Islet precursor cell (in vitro differentiated cells): ENCODE measurements at regions not wholly inside any gene's neighbourhood (a gene's known extent, or its start where the extent isn't known, plus 50 kb on each side); places are given as distances from the start of the nearest gene placed in this dataset.
"Not testable (repeated sequence)": the region's sequence is repeated elsewhere in the genome, so short reads cannot be mapped to it uniquely, and the experiment has no call there.

Experiments used
- DNase-seq: peaks from one replicate; pipeline ENCODE4 v3.0.0-alpha.2; 2018

DNA sequence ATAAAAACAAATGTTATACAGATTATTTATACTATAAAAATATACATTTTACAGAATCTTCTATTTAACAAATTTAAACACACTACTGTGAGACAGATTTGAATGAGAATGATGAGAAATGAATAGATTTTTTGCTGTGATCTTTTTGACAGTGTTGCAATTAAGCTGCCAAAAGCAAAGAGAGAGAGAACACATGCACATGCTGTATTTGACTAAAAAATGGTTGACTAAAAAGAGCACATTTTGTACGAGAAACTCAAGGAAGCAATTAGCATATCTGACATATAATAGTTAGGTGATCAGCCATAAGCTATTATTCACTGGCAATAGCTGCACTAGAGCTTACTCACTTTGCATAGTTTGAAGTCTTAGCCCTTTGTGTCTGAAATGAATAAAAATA is 115.8 kb downstream of the SYT10 start:
- DNase-seq: no peak

DNA sequence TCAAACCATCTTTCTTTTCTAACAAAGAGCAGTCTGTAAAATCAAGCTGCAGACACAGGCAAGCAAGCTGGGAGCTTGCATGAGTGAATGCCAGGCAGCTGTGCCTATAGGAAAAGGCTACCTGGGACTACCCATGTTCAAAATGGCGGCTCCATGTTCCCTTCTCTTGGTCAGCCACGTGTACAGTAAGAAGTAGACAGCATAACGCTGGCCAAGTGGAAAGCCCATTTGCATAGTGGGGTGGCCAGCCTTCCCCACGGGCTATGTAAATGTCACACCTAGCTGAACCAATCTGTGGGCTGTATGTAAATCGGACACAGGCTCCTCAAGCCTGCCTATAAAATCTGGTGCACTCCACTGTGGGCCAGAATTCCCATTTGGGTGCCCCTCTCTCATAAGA is 117.1 kb downstream of the SYT10 start:
- DNase-seq: no peak

DNA sequence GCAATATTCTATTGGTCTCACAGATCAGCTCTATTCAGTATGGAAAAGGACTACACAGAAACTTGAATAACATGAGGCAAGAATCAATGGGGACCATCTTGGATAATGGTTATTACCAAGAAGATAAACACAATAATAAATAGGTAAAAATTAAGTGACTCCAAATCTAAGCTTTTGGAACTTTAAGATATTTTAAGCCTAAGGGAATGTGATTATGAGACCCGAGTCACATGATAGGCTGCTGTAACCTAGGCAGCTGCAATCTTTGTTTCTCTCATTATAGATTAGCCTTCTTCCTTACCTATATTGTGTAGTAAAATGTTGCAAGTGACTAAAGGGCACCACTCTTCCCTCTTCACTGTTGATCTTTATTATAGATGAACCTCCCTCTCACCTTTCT is 121.9 kb downstream of the SYT10 start:
- no peak for DNase-seq

DNA sequence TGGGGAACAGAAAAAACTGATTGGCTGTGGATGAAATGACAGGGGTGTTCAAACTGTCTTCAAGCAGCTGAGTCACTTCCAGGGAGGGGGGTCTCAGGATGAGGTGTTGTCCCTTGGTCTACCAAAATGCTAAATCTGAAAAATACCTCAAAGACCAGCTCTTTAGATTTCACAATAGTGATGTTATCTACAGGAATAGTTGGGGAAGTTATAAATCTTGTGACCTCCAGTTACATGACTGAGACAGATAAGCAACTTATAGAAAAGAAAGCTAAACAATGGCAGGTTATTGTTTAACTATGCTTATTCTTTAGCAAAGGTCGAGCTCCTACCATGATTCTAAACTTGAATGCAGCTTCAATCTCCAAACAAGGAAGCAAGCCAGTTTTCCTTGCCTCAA is 125.4 kb downstream of the SYT10 start:
- no peak for DNase-seq

DNA sequence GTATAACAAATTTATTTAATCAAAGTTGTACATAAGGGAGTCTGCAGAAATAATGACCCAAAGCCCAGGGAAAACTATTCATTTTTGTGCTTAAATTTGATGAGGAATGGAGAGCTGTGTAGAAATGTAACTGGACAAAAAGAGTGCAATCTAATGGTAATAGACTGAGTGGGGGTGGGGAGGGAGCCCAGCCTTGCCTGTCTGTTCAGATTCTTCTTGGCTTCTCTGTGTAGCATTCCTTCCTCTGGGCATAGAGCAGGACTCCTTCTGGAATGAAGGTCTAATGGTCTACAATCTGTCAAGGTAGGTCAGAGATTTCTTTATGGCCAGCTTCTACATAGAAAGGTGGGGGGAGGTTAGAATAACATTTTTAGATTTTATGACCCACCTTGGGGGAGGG is 126.1 kb downstream of the SYT10 start:
- DNase-seq: no peak

DNA sequence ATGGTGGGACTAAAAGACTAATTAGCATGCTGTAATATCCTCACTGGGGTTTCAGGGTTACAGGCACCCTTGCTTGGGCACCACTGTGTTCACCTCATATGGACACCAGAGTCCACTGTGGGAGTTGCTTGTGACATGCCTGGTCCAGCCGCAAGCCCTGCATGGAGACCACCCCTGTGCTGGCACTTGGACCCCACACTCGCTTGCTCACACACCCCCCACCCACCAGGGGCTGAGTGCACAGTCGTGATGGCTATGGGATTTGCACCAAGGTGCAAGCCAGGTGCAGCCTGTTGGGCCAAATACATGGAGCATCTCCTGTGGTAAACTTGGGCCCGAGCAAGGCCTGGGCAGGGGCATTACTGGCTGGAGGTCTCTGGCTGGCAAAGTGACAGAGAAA is 129.1 kb downstream of the SYT10 start:
- DNase-seq: no peak

DNA sequence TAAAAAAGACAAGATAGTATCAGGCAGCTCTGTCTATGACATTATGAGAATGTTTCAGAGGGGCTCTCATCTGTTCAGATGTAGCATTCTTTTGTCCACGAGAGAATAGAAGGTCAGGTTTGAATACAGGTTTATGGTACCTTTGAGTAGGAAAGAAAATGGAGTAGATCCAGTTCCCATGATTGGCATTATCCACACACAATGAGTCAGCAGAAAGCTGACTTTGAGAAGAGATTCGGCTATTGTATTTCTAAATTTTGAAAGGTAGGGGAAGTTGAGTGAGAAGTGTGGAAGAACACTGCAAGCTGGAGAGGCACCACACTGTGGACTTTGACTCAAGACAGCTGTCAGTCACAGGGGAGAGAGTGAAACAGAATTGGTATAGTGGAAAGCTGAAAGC is 135.4 kb downstream of the SYT10 start:
- DNase-seq: no peak

DNA sequence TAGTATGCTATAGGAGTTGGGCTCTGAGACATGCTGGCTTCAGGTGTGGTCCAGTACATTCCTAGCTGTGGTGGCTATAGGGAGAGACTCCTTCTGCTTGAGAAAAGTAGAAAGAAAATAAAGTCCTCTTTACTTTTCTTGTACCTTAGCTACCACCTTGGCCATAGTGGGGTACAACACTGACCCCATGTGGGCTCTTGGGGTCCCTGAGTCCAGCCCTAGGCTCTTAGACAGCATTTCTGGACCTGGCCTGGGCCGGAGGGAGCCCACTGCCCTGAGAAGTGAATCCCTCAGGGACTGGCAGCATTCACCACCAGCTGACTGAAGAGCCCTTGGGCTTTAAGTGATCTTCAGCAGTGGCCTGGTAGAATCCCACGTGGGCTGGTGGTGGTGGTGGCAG is 143.1 kb downstream of the SYT10 start:
- no peak for DNase-seq

DNA sequence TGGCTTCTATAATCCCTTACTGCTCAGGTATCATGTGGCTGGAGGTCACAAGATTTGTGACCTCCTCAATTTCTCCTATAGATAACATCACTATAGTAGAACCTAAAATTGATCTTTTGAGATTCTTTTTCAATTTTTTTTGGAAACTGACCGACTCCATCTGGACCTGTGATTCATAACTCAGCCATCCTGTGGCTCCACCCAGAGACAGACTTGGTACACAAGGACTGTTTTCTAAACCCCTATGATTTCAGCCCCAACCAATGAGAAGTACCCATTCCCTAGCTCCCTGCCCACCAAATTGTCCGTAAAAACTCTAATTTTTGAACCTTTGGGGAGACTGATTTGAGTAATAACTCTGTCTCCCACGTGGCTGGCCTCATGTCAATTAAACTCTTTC is 148.9 kb downstream of the SYT10 start:
- no peak for DNase-seq

DNA sequence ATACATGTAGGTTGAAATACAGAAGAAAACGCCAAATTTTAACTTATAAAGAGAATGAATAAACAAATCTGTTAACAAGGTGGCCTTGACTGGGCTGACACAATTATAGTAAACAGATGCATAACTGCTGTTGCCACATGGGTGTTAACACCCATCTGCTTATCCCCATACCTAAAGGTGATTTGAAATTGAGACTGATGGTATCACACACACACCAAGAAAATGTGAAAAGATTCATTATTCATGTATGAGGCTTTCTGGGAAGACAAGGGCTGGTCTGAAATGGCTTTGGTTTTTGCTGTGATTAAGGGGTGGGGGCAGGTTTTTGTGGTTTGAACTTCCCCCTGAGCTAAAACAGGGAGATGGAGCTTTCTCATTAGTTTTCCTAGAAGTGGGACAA is 156.6 kb downstream of the SYT10 start:
- no peak for DNase-seq

DNA sequence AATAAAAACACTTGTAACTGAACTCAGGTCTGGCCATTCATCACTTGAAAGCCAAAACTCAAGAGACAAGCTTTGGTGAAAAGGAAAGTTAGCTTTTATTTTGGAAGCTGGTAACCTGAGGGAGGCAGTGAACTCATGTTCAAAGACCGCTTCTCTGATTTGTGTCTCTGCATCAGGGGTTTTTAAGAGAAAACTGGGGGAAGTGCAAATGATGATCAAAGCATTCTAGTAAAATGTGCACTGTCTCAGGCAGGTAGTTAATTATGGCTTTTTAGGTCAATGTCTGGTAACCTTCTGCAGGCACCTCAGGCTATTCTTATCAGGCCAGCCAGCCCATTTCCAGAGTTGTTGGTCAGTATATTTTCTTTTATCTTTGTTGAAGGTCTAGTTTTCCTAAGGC is 162.2 kb downstream of the SYT10 start:
- DNase-seq: peak; percentile 81

DNA sequence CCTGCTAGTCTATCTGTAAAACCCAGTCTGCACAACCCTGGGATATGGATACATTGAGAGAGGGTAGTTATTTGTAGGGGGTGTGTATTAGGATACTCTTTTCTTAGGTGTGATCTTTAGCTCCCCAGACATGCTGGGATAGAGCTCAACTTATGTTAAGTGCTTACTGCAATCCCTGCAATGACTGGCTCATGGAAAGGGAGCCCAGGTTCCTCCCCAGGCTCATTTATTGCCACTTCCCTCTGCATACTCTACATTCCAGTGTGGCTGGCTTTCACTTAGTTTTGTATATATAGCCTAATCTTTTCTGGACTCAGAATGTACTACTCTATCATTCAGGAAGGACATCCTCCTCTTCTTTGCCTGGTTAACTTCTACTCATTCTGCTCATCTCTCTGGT is 172.0 kb downstream of the SYT10 start:
- DNase-seq: peak; percentile 87

DNA sequence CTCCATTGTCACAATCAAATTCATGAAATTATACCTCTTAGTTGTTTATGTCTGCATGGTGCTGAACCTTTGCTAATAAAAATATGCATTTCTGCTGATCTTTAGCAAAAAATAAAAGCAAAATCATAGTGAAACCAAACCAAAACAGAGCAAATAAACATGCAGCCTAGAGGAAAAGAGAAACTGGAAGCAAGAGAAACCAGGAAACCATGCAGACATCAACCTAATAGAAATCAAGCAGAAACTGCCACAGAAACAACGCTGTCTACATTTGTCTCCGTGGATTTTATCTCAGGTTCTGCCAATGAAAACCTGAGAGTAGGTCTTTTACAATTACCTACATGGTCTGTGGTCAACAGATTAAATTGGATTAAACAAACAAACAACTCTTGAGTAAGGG is 173.7 kb downstream of the SYT10 start:
- DNase-seq: no peak

DNA sequence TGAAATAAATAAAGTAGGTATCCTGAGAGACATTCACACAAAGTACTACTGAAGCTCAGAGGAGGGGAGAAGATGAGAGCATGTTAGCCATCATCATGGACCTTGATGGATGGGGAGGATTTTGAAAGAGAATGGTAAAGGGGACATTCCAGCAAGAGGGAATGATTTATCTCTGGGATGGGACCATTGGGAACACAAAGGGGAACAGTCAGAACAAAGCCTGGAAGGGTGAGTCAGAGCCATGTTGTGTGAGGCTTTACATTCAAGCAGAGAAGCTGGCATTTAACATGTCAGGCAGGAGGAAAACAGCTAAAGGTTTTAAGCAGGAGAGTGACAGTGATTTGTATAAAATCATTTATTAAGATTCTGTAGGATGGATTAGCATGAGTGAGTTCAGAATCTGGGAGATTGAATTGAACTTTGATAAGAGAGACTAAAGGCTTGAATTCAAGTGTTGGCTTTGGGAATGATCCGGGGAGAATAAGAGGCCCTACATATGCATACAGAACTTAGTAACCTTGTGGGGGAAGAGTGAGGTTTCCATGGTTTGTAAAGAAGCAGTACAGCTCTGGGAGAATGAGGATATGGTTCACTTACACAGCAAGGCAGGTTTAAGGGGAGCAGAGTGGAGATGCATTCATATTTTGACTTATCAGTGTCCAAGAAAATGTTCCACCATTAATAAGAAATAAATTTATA is 174.4 kb downstream of the SYT10 start:
- peak; percentile 67 for DNase-seq

DNA sequence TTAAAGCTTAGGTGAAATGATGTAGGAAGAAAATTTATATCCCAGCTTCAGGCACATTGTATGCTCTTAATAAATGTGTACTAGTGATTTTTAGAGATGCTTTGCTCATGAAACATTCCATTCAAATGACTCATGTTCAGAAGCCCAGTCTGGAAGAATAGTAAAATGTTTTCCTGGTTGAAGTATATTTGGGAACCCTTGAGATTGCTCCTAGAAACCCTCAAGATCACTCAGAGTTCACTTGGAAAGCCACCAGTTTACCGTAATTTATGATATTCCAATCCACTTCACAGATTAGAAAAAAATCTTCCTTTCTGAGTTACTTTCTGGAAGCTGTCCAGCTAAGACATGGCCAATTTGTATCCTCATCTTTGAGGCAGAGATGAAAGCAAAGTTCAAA is 186.4 kb downstream of the SYT10 start:
- no peak for DNase-seq

DNA sequence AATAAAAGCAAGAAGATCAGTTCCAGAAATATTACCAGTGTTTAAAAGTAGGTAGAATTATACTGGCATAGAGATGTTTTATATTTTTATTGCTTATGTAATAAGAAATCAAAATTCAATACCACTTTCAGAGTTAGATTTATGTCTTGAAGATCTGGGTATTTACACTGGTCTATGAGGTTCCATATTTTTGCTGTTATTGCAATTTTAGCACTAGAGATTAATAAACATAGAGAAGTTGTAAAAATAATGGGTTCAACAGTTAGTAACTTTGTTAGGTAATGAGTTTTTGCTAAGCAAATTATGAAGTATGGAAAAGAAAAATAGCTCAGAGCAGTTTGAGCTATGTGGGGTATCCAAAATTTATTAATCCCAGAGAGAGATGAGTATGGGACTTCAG is 188.1 kb downstream of the SYT10 start:
- DNase-seq: no peak

DNA sequence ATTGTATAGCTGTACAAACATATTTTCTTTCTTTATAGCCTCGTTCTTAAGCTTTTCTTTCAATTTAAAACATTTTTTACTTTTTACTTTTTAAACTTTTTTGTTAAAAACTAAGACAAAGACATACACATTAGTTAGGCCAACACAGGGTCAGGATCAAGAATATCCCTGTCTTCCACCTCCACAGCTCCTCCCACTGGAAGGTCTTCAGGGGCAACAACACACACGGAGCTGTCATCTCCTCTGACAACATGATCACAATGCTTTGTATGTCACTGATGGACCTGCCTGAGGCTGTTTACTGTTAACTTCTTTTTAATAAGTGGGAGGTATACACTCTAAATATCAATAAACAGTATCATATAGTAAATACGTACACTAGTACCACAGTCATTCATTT is 191.3 kb downstream of the SYT10 start:
- peak; percentile 68 for DNase-seq

DNA sequence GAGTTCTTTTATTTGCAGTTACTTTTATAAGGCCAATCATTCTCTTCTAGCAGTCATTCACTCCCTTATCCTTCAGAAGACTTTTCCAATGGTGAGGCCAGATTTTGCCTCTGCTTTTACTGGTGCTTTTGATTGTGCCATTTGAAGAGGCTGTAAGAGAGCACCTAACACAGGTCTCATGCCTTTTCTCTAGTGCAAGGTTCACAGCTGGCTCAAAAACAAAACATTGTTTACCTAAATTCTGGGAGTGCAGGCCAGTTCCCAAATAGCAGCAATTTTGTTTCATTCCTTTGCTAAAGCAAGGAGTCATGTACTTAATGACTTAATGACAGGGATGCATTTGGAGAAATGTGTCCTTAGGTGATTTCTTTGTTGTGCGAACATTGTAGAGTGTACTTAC is 192.0 kb downstream of the SYT10 start:
- peak; percentile 76 for DNase-seq

DNA sequence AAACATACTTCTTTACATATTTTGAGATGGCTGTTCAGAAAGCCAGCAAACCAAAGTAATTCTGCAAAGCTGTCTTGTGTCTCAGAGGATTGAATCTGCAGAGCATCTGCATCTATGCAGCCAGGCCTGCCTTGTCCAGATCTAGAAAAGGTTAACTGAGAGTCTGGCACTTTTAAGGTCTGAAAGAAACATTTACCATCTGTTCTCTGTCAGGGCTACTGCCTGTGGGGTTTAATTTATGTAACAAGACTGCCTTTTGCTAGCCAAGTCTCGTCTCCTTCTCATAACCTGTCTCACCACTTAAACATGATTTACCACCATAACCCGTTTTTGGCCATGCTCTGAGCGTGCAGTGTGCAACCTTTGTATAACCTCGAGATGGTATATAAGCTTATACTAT is 194.2 kb downstream of the SYT10 start:
- DNase-seq: no peak

DNA sequence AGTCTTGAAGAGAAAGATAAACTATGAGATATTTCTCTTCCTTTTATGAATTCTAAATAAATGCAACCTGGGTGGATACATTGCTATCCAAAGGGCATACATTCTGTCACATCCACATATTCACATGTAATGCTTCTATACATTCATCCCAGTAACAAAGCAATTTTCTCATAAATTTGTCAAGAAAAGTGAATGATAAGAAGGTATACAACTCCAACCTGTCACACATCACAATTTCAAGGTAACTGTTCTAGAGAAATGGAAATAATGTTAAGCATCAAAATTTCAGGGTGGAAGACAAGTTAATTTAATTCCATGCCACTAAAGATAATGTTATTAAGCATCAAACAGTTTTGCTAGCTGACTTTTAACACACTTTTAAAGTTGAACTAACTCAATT is 212.9 kb downstream of the SYT10 start:
- no peak for DNase-seq

DNA sequence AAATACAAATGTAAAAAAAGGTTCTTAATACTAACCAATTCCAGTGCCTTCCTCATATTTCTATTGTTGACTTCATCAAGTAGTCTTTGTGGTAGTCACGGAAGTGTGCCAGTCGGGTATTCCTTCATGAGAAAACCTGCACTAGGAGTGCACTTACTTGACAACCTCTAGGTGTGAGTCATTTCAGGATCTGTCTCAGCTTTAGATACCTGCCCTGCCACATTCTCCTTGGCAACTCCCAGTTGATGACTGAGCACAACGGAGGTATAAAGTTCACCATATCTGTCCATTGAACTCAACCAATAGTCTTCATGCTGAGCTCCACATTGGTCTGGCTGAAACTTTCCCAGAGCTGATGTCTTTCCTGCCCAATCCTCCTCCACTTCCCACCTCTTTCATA is 215.7 kb downstream of the SYT10 start:
- DNase-seq: no peak

DNA sequence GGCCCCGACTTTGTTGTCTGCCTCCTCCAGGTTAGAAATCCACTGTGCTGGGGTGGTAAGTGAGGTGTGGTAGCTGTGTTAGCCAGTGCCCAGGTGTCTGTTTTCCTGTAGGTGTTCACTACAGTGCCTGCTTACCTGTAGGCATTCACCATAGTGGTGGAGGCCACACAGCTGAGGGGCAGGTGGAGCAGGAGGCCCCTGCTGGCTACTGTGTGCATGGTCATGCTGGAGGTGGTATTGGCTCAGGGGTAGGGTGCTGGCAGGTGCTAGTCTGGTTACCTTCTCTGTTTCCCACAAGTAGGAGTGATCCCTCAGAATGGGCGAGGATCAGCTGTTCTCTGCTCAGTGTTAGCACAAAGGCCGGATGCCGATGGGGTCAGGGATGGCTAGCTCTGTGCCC is 217.3 kb downstream of the SYT10 start:
- DNase-seq: no peak

DNA sequence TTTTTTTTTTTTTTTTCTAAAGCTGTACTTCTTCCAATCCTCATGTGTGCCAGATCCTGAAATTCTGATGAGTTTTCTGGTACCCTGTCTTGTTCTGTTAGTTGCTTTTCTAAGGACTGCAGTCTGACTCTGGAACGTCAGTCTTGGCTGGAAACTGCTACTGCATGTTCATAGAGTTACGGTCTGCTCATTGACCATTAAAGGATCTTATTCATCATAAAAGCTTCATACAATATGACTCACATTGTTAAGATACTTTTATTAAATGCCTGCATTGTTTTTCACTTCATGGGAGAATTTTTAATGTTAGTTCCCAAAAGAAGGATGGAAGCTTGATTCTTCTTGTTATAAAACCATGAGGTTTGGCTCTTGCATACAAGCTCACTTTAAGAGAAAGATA is 233.6 kb downstream of the SYT10 start:
- DNase-seq: no peak

DNA sequence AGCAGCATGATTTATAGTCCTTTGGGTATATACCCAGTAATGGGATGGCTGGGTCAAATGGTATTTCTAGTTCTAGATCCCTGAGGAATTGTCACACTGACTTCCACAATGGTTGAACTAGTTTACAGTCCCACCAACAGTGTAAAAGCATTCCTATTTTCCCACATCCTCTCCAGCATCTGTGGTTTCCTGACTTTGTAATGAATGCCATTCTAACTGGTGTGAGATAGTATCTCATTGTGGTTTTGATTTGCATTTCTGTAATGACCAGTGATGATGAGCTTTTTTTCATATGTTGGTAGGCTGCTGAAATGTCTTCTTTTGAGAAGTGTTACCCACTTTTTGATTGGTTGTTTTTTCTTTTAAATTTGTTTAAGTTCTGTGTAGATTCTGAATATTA is 245.2 kb downstream of the SYT10 start:
- DNase-seq: not testable (repeated sequence)

DNA sequence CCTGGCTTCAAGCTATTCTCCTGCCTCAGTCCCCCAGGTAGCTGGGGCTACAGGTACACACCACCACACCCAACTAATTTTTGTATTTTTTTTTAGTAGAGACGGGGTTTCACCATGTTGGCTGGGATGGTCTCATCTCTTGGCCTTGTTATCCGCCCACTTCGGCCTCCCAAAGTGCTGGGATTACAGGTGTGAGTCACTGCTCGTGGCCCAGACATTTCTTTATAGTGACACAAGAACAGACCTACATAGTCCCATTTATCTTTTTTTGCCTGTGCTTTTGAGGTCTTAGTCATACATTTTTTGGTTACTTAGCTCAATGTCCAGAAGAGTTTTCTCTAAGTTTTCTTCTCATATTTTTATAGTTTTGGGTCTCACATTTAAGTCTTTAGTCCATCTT is 247.4 kb downstream of the SYT10 start:
- DNase-seq: peak; percentile 88

DNA sequence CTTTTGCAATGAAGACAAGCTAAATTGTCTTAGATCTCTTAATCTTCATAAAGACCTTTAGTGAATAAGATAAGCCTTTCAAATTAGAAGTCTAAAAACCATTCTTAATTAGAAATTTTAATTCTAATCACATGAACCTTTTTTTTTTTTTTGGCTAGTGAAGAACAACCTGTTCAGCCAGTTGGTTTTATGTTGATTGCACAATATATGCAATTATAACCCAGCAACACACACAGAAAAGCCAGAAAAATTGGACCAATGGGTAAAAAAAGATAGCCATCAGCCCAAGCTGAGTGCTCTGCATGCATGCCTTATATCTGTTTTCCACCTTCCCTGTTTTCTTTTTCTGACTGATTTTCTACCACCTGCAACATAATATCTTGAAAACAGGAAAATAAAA is 252.2 kb downstream of the SYT10 start:
- no peak for DNase-seq
